H1 (cell line): ENCODE measurements at regions not wholly inside any gene's neighbourhood (a gene's known extent, or its start where the extent isn't known, plus 50 kb on each side); places are given as distances from the start of the nearest gene placed in this dataset.

Experiments used
- CBX8 ChIP-seq: fragments of 300-800, 300-1000 bp; sonication (generic); IDR thresholded peaks from 2 replicates; pipeline ENCODE4 v1.7.1; 2016; ENCODE audit warnings: low read depth, low read length, borderline replicate concordance
- CHD2 ChIP-seq: IDR thresholded peaks from 2 replicates; pipeline ENCODE4 v1.6.1; 2012; ENCODE audit warnings: low read length, improper control_type of control experiment
- EP300 ChIP-seq, 2 experiments: IDR thresholded peaks; 1 replicate in 1 of 2; 2 replicates in 1 of 2; pipeline ENCODE4 v1.6.1; 2011 to 2012; ENCODE audit warnings: low read depth in 2 of 2, low read length in 2 of 2, mild to moderate bottlenecking in 2 of 2, borderline replicate concordance in 1 of 2, inconsistent platforms in 1 of 2, moderate library complexity in 1 of 2
- HDAC2 ChIP-seq, 2 experiments: fragments of 300-600 bp in 1 of 2; sonication (generic) in 1 of 2; IDR thresholded peaks; 2 replicates each; pipeline ENCODE4 v1.6.1; 2011 to 2012; ENCODE audit warnings: low read depth in 2 of 2, low read length in 2 of 2, mild to moderate bottlenecking in 2 of 2, moderate library complexity in 2 of 2, borderline replicate concordance in 1 of 2, inconsistent platforms in 1 of 2
- JUND ChIP-seq: IDR thresholded peaks from 2 replicates; pipeline ENCODE4 v1.6.1; 2011; ENCODE audit warnings: mild to moderate bottlenecking, improper control_type of control experiment, low read length
- RAD21 ChIP-seq, 2 experiments: IDR thresholded peaks in 1 of 2; conservative IDR thresholded peaks in 1 of 2; 2 replicates each; pipeline ENCODE4 v1.6.1; 2011; ENCODE audit warnings: low read depth in 2 of 2, low read length in 2 of 2, improper control_type of control experiment in 1 of 2, inconsistent platforms in 1 of 2, mild to moderate bottlenecking in 1 of 2, moderate library complexity in 1 of 2
- RNF2 ChIP-seq: fragments of 200-900, 300-1000 bp; sonication (generic); IDR thresholded peaks from 2 replicates; pipeline ENCODE4 v1.7.1; 2016; ENCODE audit warnings: borderline replicate concordance, low read depth, mild to moderate bottlenecking, antibody characterized with exemption, low read length; ENCODE audit not compliant: poor library complexity, severe bottlenecking; ENCODE audit errors: missing control alignments
- RXRA ChIP-seq: IDR thresholded peaks from 2 replicates; pipeline ENCODE4 v1.6.1; 2011; ENCODE audit warnings: low read depth, mild to moderate bottlenecking, low read length, moderate library complexity; ENCODE audit not compliant: insufficient read depth
- SP4 ChIP-seq: IDR thresholded peaks from 2 replicates; pipeline ENCODE4 v1.6.1; 2012; ENCODE audit warnings: low read length, inconsistent platforms
- TBP ChIP-seq: IDR thresholded peaks from 2 replicates; pipeline ENCODE4 v1.6.1; 2011; ENCODE audit warnings: low read depth, low read length, improper control_type of control experiment
- ZNF274 ChIP-seq: IDR thresholded peaks from 2 replicates; pipeline ENCODE4 v1.7.0; 2012; ENCODE audit warnings: low read length, borderline replicate concordance; ENCODE audit errors: extremely low read depth

- TF ChIP-seq RNF2, result no peak
- no peak for TF ChIP-seq HDAC2 (IDR thresholded peaks at IDR 0.05; ENCODE audit: borderline replicate concordance in 1 of 2, low read depth in 2 of 2, low read length in 2 of 2)
- TF ChIP-seq CHD2, result no peak
- no peak for TF ChIP-seq TBP
- TF ChIP-seq RAD21 (IDR thresholded peaks at IDR 0.05 in 1 of 2, conservative IDR thresholded peaks at IDR 0.05 in 1 of 2; ENCODE audit: low read depth in 2 of 2, low read length in 2 of 2), result no peak
- no peak for TF ChIP-seq ZNF274
- no peak for TF ChIP-seq SP4
- no peak for TF ChIP-seq EP300 (IDR thresholded peaks at IDR 0.05; ENCODE audit: borderline replicate concordance in 1 of 2, low read depth in 2 of 2, low read length in 2 of 2)
- no peak for TF ChIP-seq RXRA
- TF ChIP-seq CBX8, result no peak
- no peak for TF ChIP-seq JUND
Measured at GRCh38 chr4:7121866-7122653, 54.2 kb upstream of the GRPEL1 start (continued).
